ENCODE measurements at regions not wholly inside any gene's neighbourhood (a gene's known extent, or its start where the extent isn't known, plus 50 kb on each side); places are given as distances from the start of the nearest gene placed in this dataset.
A peak's percentile ranks its signal among the peaks of the same experiment; 100 is the strongest.

DNA sequence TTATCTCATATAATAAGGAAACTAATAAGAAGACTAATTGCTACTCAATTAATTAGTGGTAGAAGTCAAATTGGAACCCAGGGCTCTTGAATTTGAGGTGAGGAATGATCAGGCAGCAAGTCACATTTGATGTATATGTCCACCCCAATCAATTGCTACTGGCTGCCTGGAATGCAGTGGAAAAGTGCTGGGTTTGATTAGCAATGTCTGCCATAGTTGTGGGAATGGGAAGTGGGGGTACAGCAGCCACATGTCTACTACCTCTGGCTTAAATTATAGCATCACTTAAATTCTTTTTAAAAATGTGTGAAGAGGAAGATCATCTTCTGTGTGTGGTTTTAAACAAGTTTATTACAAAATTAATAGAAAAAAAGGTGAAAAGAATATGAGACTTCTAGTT, 50.8 kb upstream of the NAV2 start:
- intact Hi-C loops (cut with DNase I) = no loop called here
- no peak for DNase-seq
- no peak for ATAC-seq

DNA sequence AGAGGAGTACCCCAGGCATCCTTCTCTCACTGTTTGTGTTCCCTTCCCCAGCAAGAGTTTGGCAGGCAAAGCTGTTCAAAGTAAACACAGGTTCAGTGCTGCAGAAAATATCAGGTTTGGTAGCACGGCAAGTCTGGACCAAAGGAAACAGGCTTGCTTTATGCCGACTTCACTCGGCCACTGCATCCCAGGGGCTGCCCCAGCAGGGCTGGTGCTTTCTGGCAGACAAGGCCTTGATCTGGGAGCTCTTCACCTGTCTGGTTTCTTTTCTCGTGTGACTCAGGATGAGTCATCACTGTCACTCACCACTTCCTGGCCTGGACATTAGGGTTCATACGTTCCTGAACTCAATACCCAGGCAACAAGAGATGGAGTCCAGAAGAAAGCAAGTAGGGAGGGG, 52.6 kb upstream of the NAV2 start:
- ATAC-seq = peak in 1 of 2 donors; percentile 72
- intact Hi-C loops (cut with DNase I) = no loop called here

DNA sequence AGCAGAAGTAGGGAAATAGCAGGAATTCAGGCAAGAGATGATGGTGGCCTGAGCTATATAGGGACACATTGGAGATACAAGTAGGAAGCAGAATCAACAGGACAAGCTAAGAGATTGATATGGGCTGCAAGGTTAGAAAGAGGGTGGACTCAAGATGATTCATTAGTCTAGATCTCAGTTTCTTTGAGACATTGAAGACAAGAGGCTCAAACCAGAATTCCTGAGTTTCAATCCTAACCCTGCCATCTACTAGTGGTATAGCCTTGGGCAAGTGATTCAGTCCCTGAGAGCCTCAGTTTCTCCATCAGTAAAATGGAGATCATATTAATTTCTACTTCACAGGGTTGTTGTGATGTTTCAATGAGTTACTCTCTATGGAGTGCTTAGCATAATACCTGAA, 53.1 kb upstream of the NAV2 start:
- no peak for ATAC-seq
- intact Hi-C loops (cut with DNase I) = no loop called here
- no peak for DNase-seq

More for the DNA sequence above, 52.6 kb upstream of the NAV2 start:
- no peak for DNase-seq

DNA sequence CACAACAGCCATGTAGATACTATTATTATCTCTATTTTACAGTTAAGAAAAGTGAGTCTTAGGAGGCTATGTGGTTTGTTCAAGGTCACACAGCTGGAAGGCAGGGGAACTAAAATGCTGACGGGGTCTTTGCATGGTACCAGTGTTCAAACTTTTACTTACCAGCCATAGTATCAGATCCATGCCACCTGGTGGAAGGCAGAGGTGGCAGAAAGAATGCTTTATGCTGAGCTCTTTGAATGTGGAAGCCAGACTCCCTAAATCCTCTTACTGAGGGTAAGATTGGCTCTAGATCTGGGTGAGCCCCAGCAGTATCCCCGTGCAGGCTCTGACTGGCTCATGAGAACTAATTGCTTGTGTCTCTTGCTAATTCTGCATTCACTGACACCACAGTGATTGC, 54.3 kb upstream of the NAV2 start:
- intact Hi-C loops (cut with DNase I) = no loop called here
- DNase-seq (no peak), ATAC-seq (no peak)

DNA sequence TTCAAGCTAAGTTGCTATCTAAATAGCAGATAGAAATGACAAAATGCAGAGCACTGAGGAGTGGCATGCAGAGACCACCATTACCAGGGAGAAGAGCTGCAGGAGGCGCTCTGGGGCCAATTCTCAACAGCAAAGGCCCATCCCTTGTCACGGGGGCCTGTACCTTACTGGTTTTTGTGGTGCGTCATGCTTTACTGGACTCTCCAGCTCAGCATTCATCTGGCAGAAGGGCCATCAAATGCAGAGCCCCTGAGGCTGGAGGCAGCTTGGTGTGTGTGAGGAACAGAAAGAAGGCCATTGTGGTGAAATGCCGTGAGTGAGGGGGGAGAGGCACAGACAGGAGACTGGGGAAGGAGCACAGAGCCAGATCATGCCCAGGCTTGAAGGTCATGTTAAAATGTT, 56.5 kb upstream of the NAV2 start:
- ATAC-seq (no peak), DNase-seq (no peak)
- intact Hi-C loops (cut with DNase I) = no loop called here

DNA sequence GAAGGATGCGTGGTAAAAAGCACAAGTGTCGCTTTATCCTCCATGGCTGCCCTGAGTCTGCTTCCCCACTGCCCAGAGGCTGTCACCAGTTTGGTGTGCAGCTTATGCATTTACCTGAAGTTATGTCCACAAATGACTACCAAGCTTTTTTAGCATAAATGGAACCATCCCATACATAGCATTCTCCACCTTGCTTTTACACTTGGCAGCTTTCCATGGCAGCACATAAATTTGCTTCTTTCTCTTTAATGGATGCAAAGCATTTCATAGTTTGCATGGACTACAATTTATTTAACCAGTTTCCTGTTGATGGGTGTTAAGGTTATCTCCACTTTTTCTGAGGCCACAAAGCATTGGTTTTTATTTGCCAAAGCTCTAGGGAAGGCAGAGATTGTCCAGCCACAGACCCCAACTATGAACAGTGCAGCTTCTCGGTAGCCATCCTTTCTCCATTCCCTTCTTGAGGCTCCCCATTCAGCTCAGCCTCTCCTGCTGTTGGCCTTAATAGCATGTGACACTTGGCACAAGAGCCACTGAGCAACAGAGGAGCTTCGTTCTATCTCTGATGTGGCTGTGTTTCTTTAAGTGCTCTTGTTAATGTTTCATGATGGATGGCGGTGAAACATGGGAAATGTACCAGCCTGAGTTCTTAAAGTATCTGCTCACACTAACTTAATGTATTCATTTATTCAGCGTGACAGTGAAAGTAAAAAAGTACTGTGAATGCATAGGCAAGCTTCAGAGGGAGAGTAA, 59.8 kb upstream of the NAV2 start:
- ATAC-seq = no peak

DNA sequence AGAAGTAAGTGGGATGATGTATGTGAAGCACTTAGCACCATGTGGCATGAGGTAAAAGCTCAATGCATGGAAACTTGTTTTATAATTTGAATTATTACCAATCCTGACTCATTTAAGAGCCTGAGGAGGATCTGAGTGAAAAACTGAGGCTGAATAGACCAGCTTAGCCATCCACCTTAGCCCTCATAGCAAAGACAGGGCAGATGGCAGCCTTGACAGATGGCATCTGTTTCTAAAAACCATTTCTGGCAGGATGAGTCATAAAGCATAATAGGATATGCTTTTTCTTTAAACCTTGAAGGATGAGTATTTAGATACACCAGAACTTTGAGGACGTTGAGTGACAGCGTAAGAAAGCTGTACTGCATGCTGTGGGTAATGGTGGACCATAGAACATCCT, 61.0 kb upstream of the NAV2 start:
- DNase-seq (no peak), ATAC-seq (no peak)
- intact Hi-C loops (cut with DNase I) = no loop called here

More for the DNA sequence above, 59.8 kb upstream of the NAV2 start:
- intact Hi-C loops (cut with DNase I) = no loop called here
- DNase-seq = no peak

DNA sequence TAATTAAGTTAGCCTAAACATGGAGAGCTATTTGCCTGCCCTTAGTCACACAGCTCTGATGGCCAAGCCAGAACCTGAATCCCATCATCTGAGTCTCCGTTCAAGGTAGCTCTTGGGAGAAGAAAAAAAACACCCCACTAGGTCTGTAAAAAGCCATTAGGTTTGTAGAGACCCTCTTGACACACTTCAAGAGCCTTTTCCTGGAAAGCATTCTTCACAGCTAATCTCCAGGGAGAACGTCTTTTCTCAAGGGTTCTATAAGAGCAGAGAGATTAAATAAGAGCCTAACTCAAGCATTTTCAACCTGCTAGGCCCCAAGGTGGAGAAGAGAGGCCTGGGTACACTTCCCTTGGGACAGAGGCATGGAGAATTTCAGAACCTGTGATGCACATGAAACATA, 61.6 kb upstream of the NAV2 start:
- DNase-seq (no peak), ATAC-seq (no peak)
- intact Hi-C loops (cut with DNase I) = no loop called here

DNA sequence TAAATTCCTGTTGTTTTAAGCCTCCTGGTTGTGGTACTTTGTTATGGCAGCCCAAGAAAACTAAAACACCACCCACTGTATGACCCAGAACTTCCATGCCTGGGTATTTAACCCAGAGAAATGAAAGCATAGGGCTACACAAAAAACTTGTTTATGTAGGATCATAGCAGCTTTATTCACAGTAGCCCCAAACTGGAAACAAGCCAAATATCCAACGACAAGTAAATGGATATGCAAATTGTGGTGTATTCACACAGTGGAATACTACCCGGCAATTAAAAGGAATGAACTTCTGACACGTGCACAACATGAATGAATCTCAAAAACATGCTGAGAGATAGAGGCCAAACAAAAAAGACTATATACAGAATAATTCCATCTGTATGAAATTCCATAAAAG, 62.2 kb upstream of the NAV2 start:
- intact Hi-C loops (cut with DNase I) = no loop called here
- no peak for DNase-seq
- no peak for ATAC-seq

DNA sequence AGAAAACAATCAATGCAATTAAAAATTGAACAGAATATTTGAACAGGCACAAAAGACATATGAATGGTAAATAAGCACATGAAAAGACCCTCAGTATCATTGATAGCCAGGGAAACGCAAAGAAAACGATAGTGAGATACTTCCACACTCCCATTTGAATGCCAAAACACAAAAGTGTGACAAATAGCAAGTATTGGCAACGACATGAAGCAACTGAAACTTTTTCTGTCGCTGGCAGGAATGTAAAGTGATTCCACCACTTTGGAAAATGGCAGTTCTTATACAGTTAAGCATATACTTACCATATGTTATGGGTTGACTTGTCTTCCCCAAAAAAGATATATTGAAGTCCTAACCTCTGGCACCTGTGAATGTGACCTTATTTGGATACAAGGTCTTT, 62.9 kb upstream of the NAV2 start:
- no peak for DNase-seq
- no peak for ATAC-seq
- intact Hi-C loops (cut with DNase I) = no loop called here

DNA sequence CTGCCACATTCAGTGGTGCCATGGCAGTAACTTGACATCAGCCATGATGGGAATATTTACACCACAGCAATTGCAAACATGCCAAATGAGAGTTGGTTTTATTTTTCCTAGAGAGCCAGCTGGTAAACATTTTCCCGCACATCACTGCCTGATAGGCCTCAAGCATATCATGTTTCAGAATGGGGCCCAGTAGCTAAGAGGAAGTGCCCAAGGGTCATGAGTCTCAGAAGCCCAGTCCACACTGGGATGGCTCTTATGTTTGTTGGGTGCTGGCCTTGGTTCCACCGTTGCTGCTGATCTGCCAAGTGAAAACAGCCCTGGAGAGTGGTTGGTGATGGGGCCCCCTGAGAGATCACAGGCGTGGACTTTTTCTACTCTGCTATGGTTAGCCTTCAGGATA, 64.3 kb upstream of the NAV2 start:
- ATAC-seq (no peak), DNase-seq (no peak)
- intact Hi-C loops (cut with DNase I) = no loop called here

DNA sequence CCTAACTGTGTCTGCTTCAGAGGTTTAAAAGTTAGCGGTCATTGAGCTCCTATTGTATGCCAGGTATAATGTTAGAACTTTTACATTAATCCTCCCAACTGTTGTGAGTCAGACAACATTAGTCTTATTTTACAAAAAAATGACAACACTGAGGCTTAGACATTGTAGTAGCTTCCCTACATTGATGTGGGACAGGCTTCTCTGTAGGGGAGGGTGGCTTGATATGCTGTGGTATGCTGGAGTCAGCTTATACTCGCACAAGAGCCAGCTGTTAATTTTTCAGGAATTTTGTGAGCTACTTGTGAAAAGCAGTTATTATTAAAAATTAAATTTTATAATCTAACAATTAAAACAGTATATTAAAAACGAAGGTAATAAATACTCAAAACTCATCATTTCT, 64.8 kb upstream of the NAV2 start:
- DNase-seq (no peak), ATAC-seq (no peak)
- intact Hi-C loops (cut with DNase I) = no loop called here

DNA sequence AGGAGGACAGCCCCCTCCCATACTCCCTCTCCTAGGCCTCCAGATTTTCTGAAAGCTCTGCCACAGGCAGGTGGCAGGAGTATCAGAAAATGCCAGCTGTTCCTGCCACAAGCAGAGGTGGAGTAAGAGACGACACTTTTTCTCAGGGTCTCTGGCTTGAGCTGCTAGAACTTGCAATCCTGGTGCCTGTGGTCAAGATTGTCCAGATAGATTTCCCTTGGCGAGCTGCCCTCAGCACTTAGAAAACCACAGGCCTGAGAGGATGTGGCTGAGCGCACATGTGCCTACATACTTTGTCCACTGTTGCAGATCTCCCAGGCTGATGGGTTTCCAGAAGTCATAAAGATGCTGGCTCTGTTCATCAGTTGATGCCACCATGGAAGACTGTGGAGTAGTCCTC, 65.7 kb upstream of the NAV2 start:
- intact Hi-C loops (cut with DNase I) = no loop called here
- ATAC-seq = no peak
- no peak for DNase-seq

DNA sequence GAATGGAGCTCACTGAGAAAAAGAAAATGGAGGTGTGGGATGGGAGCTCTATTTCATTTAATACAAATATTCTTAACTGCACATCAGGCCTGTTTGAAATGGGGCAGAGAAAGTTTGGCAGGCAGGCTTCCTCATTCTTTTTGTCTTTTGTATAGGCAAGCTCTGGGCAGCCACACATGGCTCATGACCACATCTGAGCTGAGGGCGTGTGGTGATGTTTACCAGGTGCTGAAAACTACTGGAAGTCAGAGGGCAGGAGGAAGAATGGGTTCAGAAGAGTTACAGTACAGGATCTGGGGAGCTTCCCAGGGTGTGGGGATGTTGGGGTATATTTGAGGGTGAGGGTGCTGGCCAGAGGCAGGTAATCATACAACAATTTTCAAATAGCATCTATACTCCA, 66.3 kb upstream of the NAV2 start:
- intact Hi-C loops (cut with DNase I) = no loop called here
- peak; percentile 18 to 58 for ATAC-seq

DNA sequence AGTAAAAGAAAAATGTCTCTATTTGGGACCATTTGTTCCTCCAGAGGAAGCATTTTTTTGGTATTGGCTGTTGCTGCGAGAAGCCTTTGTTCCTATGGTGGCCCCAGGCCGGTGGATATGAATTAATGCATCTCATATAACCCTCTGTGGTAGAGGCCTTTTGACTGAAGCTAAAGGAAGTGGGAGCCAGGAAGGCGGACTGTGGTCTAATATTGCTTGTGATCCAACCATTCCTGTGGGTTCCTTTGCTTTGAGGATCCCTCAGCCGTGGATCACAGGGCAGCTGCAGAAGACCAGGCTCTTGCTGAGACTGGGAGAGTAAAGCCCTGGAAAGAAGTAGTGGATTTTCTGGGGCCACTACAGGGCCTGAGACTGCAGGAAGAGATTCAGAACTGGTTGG, 68.3 kb upstream of the NAV2 start:
- intact Hi-C loops (cut with DNase I) = loop anchor here in 1 of 2 donors (5.0 kb wide), 1 partner anchor 52 kb away; no protein-coding TSS in a partner anchor
- no peak for ATAC-seq
- DNase-seq = no peak

More for the DNA sequence above, 66.3 kb upstream of the NAV2 start:
- DNase-seq = no peak

DNA sequence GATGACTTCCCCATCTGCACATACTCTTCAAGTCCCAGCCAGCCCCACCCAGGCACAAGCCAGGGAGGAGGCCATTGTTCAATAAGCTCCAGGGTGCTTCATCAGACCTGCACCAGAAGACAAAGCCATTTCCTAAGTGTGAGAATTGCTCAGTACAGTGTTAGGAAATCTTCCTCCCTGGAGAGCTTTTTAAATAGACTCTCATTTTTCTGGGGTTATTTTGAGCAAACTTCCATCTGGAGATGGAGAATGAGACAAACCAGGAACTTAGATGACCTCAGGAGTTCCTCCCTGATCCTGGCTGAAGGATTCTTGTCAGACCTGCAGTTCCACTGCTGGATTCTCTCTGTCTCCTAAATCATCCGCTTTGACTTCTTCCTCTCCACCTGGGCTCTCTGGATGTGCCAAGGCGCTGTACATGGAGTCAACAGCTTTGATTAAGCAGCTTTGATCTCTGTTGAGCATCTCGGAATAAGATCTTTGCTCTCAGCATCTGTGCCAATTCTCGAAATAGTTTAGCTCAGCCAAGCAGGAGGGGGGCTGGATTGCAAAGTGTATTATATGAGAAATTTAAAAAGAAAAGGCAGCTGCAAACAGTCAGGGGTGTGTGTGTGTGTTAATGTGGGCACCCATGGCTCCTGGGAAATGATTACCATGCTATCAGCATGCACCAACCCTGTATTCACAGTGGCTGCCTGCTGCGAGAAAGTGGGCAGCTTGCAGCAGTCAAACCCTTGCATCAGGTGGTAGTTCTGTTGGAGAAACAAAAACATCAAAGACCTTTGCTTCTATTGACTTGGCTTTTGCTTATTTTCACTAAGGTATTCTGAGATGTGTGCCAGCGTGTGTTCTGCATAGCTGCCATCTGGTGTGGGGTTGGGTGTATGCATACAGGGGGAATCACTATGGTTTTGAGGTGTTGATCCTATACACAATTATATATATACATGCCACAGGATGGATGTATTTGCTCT, 70.2 kb upstream of the NAV2 start:
- intact Hi-C loops (cut with DNase I) = loop anchor here in 1 of 2 donors (5.0 kb wide), 1 partner anchor 50 kb away; no protein-coding TSS in a partner anchor
- ATAC-seq (peak in 1 of 2 donors; percentile 54), DNase-seq (no peak)

DNA sequence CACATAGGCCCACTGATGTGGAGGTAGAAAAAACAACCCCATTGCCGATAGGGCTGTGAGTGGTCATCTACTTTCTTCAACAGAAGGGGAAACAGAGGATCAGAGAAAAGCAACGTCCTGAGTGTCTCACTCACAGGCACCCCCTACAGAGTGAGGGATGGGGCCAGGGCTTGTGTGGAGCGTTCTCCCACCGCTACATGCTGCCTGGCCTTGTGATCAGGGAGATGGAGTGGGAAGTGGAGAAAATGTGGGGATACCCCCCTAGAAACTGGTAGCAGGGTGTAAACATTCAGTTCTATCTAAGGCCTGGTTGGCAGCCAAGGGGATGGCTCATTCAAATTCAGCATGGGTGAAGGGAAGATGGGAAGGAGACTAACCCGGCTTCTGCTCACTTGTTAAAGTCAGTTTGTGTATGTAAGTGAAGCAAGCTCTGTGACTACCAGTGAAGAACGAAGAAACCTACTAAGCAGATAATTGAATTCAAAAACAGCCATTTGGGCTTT, 73.0 kb upstream of the NAV2 start:
- ATAC-seq (no peak), DNase-seq (no peak)
- intact Hi-C loops (cut with DNase I) = loop anchor here in 1 of 2 donors (5.0 kb wide), 1 partner anchor 47 kb away; no protein-coding TSS in a partner anchor

DNA sequence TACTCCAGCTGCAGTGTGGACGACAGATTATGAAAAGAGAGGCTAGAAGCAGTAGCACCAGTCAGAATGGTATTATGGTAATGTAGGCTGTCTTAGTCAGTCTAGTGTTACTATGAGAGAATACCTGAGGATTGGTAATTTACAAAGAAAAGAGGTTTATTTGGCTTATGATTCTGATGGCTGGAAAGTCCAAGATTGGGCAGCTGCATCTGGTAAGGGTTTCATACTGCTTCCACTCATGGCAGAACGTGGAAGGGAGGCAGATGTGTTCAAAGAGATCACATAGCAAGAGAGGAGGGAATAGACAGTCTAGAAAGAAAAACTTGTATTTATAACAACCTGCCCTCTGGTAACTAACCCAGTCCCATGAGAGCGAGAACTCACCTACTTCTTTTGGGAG, 77.3 kb upstream of the NAV2 start:
- DNase-seq = no peak
- no peak for ATAC-seq
- intact Hi-C loops (cut with DNase I) = no loop called here

DNA sequence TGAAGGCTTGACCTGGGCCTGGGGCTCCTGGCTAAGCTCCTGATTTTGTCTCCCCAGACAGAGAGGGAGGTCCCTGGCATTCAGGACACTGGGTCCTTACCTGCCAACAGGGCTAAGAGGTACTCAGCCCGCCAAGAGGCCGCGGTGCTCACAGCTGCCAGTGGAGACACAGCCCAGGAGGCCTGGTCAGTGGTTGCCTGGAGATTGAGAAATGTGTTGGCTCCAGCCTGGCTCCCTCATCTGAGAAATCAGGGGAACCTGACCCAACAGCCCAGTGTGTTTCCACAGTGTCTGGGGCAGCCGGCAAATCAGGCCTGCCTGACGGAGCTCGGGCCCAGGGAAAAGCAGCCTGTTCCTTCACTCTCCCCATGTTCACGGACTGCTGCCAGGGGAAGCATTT, 79.4 kb upstream of the NAV2 start:
- intact Hi-C loops (cut with DNase I) = no loop called here
- DNase-seq = peak; percentile 69
- ATAC-seq = peak; percentile 46 to 88

DNA sequence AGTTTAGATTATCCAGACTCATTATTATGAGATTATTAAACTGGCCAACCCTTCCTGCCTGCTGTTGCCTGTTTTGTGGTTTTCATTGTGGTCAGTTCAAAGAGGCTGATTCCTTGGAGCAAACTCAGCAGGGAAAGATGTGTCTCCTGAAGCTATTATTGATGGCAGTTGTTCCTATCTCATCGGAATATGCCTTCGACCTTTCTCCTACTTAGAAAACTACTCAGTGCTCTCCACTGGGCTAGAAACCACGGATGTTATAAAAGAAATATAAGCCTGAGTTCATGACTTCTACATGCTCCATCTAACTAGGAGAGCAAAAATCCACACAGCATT, 80.2 kb upstream of the NAV2 start:
- DNase-seq (no peak), ATAC-seq (no peak)
- intact Hi-C loops (cut with DNase I) = no loop called here

Measured in left cardiac atrium (tissue), 4 donors.